Body of pancreas (tissue), 4 donors: ENCODE measurements at regions not wholly inside any gene's neighbourhood (a gene's known extent, or its start where the extent isn't known, plus 50 kb on each side); places are given as distances from the start of the nearest gene placed in this dataset.

Source experiments
- ATAC-seq: fragments of 150-250 bp; one replicate; pipeline ENCODE4 v1.9.1; 2016
- DNase-seq, 4 donors: peaks; one replicate each; pipeline ENCODE4 v3.0.0-alpha.2; 2019
- H3K27ac ChIP-seq, 4 donors: fragments of 200-600 bp; sonication (generic); 1 replicate in 3 of 4; 2 replicates in 1 of 4; pipeline versions ENCODE4 v1.5.1 to v1.6.1; 2016 to 2019; ENCODE audit warnings: mild to moderate bottlenecking in 1 of 4, mixed read lengths in 1 of 4, moderate library complexity in 1 of 4
- H3K27me3 ChIP-seq, 2 donors: fragments of 200-600 bp; sonication (generic); one replicate each; pipeline ENCODE4 v1.6.0; 2016; ENCODE audit warnings: mild to moderate bottlenecking in 1 of 2
- H3K36me3 ChIP-seq, 2 donors: fragments of 200-600 bp; sonication (generic); replicated peaks in 1 of 2; 2 replicates each; pipeline ENCODE4 v1.5.1; 2016; ENCODE audit warnings: low read depth in 2 of 2; ENCODE audit not compliant: insufficient read depth in 1 of 2
- H3K4me1 ChIP-seq: fragments of 200-600 bp; sonication (generic); one replicate; pipeline ENCODE4 v1.6.0; 2016
- H3K4me3 ChIP-seq, 2 donors: fragments of 200-600 bp; sonication (generic); 1 replicate in 1 of 2; 2 replicates in 1 of 2; pipeline ENCODE4 v1.5.1; 2016 to 2019
- H3K9me3 ChIP-seq, 3 donors: fragments of 200-600 bp; sonication (generic); 1 replicate in 2 of 3; 2 replicates in 1 of 3; pipeline ENCODE4 v1.5.1; 2016
- POLR2A ChIP-seq, 3 donors: fragments of 450-650 bp; IDR thresholded peaks; one replicate each; pipeline ENCODE4 v1.6.1; 2016; ENCODE audit warnings: antibody characterized with exemption in 3 of 3, mild to moderate bottlenecking in 2 of 3
- WGBS, 2 donors: methylation state at CpG; one replicate each; pipeline ENCODE4 v1.1.5; 2017; 5-methylcytosine and 5-hydroxymethylcytosine counted together
- intact Hi-C: fragments of 100-400 bp; cut with DNase I; formaldehyde crosslinking; loops from one replicate; pipeline ENCODE4 v1.15.1; 2023
- TF ChIP-seq, protein P1 (sequence below), 7 experiments: fragments of 450-650 bp in 4 of 7; fragments of 200-600 bp in 3 of 7; sonication (generic) in 3 of 7; IDR thresholded peaks; one replicate each; pipeline ENCODE4 v1.5.1; 2016 to 2019; ENCODE audit warnings: antibody characterized with exemption in 7 of 7

DNA sequence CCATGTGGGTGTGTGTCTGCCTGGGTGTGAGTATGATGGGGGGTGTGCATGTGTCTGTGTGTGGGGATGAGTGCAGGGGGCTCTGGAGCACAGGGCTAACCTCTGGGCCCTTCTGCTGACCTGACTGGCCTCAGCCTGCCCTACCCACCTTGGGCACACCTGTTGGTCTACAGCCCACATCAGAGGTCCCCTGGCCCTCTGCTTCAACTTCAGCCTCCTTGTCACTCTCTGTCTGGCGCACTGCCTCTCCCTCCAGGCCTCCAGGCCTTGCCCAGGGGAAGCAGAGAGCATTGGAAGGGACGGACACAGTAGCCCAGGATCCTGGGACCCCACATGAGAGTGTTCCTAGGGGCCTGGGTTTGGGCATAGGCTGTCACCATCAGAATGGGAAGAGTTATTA, 115.4 kb downstream of the EFNB1 start:
- DNase-seq (no peak), ATAC-seq (no peak)
- Histone ChIP-seq H3K36me3 (no peaks in the 10 kb centered on the region), H3K4me1 (peaks cover 11% of the 10 kb centered on the region), H3K4me3 (no peak overlapping the region), H3K27ac (no peak overlapping the region), H3K27me3 (no peaks in the 10 kb centered on the region), H3K9me3 (no peaks in the 10 kb centered on the region)
- WGBS, 2 donors: 90% methylated on average over 2 of the region's 2 CpGs; no CpG with 5 or more reads in 1 of the 2 donors
- intact Hi-C loops: no loop called here
- TF ChIP-seq, protein P1, sequence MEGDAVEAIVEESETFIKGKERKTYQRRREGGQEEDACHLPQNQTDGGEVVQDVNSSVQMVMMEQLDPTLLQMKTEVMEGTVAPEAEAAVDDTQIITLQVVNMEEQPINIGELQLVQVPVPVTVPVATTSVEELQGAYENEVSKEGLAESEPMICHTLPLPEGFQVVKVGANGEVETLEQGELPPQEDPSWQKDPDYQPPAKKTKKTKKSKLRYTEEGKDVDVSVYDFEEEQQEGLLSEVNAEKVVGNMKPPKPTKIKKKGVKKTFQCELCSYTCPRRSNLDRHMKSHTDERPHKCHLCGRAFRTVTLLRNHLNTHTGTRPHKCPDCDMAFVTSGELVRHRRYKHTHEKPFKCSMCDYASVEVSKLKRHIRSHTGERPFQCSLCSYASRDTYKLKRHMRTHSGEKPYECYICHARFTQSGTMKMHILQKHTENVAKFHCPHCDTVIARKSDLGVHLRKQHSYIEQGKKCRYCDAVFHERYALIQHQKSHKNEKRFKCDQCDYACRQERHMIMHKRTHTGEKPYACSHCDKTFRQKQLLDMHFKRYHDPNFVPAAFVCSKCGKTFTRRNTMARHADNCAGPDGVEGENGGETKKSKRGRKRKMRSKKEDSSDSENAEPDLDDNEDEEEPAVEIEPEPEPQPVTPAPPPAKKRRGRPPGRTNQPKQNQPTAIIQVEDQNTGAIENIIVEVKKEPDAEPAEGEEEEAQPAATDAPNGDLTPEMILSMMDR (IDR thresholded peaks at IDR 0.05): no peak
- no peak for TF ChIP-seq POLR2A (IDR thresholded peaks at IDR 0.05)

DNA sequence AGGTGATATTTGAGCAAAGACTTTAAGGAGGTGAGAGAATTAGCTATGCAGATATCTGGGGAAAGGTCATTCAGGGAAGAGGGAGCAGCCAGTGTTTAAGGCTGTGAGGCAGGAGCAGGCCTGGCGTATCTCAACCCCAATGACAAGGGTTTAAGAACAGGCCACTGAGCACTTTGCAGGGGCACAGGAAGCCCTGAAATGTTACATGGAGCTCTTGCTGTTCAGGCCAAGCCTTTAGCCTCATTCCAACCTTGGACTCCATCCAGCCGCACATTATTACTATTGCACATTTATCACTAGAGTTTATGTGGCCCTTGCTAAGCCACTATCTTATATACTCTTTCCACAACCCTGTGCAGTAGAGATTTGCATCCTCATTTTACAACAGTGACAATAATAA, 114.0 kb downstream of the EFNB1 start:
- 85 to 86% methylated on average over 2 of the region's 2 CpGs for WGBS, 2 donors
- Histone ChIP-seq H3K4me1 (peaks cover 11% of the 10 kb centered on the region), H3K27ac (no peak overlapping the region), H3K9me3 (no peaks in the 10 kb centered on the region), H3K4me3 (no peak overlapping the region), H3K36me3 (no peaks in the 10 kb centered on the region), H3K27me3 (no peaks in the 10 kb centered on the region)
- TF ChIP-seq, protein P1 (IDR thresholded peaks at IDR 0.05): no peak
- no peak for TF ChIP-seq POLR2A (IDR thresholded peaks at IDR 0.05)
- DNase-seq: no peak
- ATAC-seq: no peak
- intact Hi-C loops: no loop called here

DNA sequence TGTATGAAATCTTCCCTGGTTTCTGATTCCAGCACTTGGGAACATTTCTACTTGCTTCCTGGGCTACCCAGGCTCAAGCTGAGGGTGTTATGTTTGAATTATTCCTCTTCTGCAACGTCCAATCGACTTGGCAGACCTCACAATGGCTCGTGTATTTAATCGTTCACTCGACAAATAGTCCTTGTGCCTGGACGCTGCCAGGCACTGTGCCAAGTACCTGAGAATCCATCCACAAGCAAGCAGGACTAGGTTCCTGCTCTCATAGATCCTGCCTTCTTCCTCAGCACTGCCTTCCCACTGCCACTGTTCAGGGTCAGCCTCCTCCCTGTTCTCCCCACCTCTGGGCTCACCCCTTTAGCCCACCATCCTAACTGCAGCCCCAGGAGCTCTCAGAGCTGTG, 113.3 kb downstream of the EFNB1 start:
- Histone ChIP-seq H3K9me3 (no peaks in the 10 kb centered on the region), H3K36me3 (no peaks in the 10 kb centered on the region), H3K4me1 (peaks cover 11% of the 10 kb centered on the region), H3K27ac (no peak overlapping the region), H3K4me3 (no peak overlapping the region), H3K27me3 (no peaks in the 10 kb centered on the region)
- TF ChIP-seq, protein P1 (IDR thresholded peaks at IDR 0.05): no peak
- TF ChIP-seq POLR2A (IDR thresholded peaks at IDR 0.05): no peak
- ATAC-seq (peak; percentile 60), DNase-seq (peak; percentile 39 to 75 (median 64))
- 3 to 4% methylated on average over 6 of the region's 6 CpGs for WGBS, 2 donors
- intact Hi-C loops: no loop called here

DNA sequence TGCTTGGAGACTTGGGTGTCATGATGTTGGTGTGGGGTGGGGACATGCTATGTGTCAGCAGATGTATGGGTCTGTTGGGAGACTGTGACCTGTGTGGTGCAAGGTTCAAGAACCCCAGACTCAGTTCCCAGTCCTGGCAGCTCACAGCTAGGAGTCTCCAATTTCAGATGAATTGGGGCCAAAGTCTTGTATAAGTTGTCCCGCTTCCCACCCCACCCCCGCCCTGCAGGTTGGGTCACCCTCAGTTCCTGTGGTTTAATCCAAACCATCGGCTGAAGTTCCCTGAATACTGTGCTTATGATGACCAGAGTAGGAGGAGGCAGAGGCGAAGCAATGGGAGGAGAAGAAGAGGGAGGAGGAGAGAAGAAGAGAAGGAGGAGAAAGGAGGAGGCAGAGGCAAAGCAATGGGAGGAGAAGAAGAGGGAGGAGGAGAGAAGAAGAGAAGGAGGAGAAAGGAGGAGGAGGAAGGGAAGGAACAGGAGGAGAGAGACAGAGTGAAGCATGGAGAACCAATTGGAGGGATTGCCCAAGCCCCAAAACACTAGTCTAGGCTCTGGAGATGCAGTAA, 112.6 kb downstream of the EFNB1 start:
- DNase-seq (no peak), ATAC-seq (no peak)
- no peak overlapping the region for H3K27ac ChIP-seq
- H3K27me3 ChIP-seq: no peaks in the 10 kb centered on the region
- H3K36me3 ChIP-seq: no peaks in the 10 kb centered on the region
- 79 to 84% methylated on average over 3 to 4 of the region's 4 CpGs for WGBS, 2 donors
- no peak overlapping the region for H3K4me3 ChIP-seq
- intact Hi-C loops: no loop called here
- TF ChIP-seq POLR2A (IDR thresholded peaks at IDR 0.05): no peak
- TF ChIP-seq, protein P1 (IDR thresholded peaks at IDR 0.05): no peak
- H3K4me1 ChIP-seq: peaks cover 11% of the 10 kb centered on the region
- no peaks in the 10 kb centered on the region for H3K9me3 ChIP-seq

DNA sequence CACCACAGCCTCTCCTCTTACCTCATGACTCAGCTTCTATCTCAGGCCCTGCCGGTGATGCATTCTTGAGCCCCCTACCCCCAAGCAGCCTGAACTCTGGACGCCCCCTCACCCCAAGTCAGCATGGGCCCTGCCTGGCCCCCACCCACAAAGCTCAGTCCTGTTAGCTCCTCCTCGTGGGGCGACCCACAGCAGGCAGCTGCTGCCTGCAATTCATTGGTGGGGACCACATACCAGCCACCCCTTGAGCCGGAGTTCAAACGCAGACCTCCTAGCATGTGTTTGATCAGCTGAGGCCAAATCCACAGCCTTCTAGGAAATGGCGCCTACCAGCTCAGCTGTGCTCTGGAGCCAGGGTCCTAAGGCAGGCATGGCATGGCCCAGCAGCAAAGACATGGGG, 111.8 kb downstream of the EFNB1 start:
- no peak overlapping the region for H3K4me3 ChIP-seq
- H3K36me3 ChIP-seq: no peaks in the 10 kb centered on the region
- H3K27ac ChIP-seq: no peak overlapping the region
- WGBS, 2 donors: 88 to 100% methylated on average over 3 to 5 of the region's 7 CpGs
- TF ChIP-seq, protein P1 (IDR thresholded peaks at IDR 0.05): no peak
- TF ChIP-seq POLR2A (IDR thresholded peaks at IDR 0.05): no peak
- DNase-seq (no peak), ATAC-seq (no peak)
- H3K9me3 ChIP-seq: no peaks in the 10 kb centered on the region
- intact Hi-C loops: no loop called here
- H3K27me3 ChIP-seq: no peaks in the 10 kb centered on the region
- peaks cover 11% of the 10 kb centered on the region for H3K4me1 ChIP-seq
